ENCODE measurements at regions not wholly inside any gene's neighbourhood (a gene's known extent, or its start where the extent isn't known, plus 50 kb on each side); places are given as distances from the start of the nearest gene placed in this dataset.
"Not testable (repeated sequence)": the region's sequence is repeated elsewhere in the genome, so short reads cannot be mapped to it uniquely, and the experiment has no call there.

DNA sequence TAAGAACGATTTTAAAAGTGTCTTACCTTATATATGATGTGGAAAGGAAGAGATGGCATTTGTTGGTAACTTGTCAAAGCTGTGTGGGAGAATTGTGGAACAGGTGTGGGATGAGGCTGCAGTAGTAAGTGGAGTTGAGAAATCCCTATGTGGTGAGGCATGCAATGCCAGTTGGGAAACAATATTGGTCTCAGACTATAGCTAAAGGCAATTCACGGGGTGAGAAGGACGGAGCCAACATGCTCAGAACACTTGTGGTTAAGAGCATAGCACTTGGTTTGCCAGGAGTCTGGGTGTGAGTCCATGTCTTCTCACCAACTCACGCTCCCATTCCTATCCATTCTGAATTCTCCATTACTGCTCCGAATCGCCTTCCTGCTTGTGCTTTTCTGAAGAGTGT is 615.6 kb upstream of the ADAMTS9 start:
- no peak for DNase-seq (ENCODE audit: low read depth)

DNA sequence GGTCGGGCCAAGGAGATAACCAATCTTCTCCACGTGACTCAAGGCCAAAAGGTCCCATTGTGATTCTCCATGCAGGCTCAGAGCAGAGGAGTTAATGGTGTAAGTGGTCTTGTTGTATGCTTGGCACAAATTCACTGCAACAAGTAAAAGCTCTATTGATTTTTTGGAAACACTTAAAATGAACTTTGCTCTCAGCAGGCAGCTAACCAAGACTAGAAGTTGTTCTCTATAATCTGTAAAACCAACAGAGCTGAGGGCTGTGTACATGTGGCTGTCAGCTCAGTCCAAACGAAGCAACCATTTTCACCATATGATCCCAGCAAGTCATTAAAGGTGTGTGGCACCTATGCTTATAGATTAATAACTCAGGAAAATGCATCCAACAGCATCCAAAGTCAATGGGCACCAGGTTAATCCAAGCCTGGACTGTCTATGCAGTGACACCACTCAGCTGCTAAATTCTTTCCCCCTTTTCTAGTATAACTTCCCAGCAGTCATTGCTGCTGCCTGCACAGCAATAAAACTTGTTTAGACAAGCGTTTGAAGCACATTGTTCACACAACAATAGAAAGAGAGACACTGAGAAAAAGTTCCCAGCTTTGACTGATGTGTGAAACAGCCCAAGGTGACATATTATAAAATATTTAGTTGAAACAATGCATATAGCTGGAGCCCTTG is 603.8 kb upstream of the ADAMTS9 start:
- DNase-seq (ENCODE audit: low read depth), result no peak

DNA sequence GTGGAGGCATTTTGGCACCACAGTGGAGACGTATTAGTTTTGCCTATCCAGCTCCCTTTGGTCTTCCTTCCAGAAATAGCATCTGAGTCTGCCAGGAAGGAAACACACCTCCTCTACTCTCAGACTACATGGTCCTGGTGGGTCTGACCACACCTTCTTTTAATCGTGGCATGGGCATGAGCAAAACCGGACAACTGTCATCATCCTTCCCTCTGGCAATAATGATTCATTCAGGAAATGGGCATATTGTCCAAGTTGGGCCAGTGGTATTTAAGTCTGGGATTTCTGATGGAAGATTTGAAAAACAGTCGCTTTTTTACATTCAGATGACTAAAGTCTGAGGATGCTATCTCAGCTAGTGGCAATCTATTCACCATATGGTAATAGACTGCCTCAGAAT is 601.0 kb upstream of the ADAMTS9 start:
- no peak for DNase-seq (ENCODE audit: low read depth)

DNA sequence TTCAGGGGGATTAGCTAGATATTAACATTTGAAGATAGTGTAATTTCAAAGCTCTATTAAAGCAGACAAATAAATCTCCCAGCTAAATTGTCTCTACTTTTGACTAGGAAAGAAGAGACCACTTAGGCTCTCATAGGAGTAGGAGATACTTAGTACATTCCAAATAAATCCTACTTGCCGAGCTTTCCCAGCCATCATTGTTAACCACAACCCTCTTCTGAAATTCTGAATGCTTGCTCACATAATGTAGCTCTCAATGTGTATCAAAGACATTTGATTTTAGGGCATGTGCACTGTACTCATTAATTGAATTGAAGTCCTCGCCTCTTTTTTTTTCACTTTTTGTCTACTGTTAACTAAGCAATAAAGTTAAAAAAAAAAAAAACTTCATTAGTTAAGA is 598.2 kb upstream of the ADAMTS9 start:
- no peak for DNase-seq (ENCODE audit: low read depth)

DNA sequence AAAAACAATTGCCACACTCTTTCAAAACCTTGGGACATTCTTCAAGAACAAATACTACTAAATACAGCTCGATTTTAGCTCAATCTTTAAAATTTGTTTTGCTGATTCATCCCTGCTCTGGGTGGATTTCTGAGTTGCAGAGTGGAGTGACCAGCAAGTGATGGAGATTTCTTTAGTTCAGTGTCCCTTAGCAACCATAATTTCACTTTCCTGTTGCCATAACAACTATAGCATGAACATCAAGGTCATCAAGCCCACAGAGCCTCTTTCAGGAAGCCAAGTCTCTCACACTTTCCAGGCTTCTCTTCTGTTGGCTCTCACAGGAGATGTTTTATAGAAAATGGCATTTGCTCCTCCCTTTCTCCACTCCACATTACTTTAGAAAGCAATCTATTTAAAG is 597.2 kb upstream of the ADAMTS9 start:
- no peak for DNase-seq (ENCODE audit: low read depth)

DNA sequence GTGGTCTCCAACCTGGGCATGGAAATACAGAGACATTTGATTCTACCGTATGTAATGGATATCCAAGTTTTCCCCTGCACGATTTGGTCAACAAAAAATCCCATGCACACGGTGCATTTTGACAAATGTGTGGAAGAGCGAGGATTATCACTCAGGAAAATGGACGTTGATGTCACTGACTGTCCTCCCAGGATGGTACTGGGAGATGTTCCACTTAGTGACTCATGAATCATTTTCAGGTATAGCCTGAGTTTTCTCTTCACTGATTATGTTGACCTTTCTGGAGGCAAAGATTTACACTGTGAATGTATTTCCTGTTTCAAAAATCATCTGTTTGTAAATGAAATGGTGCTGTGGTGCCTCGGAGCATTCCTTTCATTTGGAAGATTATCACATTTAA is 596.7 kb upstream of the ADAMTS9 start:
- DNase-seq (ENCODE audit: low read depth), result no peak

DNA sequence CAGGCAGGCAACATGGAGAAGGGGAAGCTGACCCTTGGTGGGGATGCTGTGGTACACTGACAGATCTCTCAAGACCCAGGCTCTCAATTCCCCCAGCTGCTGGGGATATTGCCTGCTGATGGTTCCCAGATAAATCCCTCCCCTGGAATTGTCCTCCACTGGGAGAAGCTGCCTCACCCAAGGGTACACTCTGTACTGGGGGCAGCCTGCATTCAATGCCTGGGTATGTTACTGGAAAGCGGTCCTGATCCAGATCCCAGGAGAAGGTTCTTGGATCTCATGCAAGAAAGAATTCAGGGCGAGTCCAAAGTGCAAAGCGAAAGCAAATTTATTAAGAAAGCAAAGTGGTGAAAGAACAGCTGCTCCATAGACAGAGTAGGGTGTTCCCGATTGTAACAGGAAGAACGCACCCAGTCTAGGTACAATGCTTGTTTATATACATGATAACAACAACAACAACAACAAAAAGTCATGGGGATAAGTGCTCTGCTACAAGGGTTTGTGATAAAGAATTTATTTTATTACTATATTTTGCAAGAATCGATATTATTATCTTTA is 591.5 kb upstream of the ADAMTS9 start:
- DNase-seq (ENCODE audit: low read depth), result no peak

DNA sequence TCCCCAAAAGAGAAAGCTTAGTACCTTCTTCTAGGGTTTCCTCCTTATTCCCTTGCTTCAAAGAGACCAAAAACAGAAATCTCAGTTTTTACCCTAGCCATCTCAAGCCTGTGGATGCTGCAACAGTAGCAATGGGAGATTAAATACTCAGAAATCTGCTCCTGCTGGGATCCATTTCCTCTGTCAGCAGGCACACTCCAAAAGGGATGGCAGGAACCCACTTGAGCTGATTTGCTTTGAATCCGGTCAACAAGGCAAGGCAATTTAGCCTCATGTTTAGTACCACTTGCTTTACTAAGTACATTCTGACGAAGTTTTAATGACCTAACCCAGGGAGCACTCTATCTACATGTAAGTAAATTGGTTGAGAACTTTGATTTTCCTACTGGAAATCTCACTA is 590.0 kb upstream of the ADAMTS9 start:
- no peak for DNase-seq (ENCODE audit: low read depth)

DNA sequence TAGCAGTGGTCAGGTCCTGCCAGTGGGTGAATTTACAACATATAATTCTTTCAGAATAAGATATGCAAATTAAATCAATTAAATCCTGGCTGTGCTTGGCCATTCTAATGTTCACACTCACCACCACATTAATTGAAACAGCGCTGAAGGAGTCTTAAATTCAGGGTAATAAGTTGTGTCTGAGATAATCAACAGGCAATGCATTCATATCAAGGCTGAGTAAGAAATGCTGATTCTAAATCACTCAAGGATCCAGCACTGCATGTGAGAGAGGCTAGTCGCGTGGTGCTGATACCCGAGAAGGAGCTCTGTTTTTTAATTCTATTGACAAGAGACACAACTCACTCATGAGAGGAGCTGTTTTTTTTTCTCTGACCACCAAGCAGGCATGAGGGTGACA is 588.8 kb upstream of the ADAMTS9 start:
- DNase-seq (ENCODE audit: low read depth), result no peak

DNA sequence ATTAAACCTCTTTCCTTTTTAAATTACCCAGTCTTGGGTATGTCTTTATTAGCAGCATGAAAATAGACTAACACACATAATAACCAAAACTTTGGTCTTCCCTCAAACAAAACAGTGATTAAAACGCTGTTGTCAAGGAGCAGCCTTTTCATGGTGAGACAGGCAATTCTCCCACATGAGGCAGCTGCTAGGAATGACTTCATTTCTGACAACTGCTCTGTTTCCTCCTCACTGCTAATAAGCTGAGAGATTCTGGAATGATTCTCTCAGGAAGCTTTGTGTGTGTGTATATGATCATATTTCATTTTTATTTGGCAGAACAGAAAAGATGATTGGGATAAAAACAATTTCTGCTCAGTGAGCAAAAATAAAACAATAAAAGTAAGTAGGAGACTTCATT is 580.6 kb upstream of the ADAMTS9 start:
- DNase-seq (ENCODE audit: low read depth), result no peak

DNA sequence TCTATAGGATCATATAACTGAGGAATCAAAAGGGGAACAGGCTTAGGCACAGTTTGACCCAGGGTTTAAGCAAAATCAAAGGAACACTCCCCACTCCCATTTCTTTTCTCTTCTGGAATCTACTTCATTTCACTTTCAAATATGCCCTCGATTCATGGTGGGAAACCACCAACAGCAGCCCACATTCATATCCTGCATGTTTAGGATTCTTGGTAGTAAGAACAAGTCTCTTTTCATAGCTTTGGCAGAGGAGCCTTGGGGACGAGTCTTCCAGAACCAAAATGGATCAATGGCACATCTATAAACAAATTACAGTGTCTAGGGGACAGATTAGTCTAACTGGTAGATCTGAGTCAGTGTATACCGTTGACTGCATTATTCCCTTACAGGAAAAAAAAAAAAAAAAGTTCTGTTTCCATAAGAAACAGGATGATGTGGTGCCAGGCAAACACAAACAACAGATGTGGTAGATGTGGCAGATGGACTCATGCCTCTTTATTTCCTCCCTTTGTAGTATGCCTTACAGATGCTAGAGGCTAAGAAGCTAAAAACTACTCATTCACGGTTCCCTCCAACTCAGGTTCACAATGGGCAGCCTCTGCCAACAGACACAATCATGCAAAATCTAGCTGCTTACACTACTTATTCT is 578.3 kb upstream of the ADAMTS9 start:
- no peak for DNase-seq (ENCODE audit: low read depth)

DNA sequence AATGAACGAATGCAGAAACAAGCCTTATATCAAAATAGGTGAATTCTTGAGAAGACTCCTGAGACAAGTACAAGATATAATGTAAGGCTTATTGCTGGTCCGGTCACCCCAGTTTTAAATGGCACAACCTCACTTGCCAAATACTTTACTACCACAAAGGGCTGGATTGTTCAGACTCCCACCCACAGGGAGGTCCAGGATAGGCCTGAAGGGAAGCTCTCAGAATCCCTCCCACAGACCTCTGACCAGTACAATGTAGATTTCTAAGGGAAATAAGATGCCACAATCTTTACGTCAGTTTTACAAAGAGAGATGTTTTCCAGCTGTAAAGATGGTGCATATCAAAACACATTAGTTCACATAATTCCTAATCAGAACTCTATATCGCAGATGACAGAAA is 577.7 kb upstream of the ADAMTS9 start:
- DNase-seq (ENCODE audit: low read depth), result no peak

DNA sequence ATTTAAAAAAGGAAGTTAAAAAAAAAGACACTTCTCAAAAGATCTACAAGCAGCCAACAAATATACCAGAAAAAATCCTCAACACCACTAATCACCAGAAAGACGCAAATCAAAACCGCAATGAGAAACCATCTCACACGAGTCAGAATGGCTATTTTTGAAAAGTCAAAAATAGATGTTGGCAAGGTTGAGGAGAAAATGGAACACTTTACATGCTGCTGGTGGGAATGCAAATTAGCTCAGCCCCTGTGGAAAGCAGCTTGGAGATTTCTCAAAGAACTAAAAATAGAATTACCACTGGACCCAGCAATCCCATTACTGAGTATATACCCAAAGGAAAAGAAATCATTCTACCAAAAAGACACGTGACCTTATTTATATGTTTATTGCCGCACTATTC is 574.7 kb upstream of the ADAMTS9 start:
- DNase-seq (ENCODE audit: low read depth), result no peak

DNA sequence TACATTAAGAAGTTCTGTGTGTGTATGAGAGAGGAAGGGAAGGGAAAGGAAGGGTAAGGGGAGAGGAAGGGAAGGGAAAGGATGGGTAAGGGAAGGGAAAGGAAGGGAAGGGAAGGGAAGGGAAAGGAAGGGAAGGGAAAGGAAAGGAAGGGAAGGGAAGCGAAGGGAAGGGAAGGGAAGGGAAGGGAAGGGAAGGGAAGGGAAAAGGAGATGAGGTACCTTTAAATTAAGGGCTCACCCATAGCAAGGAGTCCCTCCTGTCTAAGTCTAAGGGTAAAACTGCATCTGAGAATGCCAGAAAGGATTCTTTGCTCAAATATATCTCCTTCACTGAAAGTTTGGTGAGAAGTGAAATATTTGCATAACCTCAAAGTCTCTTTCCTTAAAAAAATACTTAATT is 572.1 kb upstream of the ADAMTS9 start:
- no peak for DNase-seq (ENCODE audit: low read depth)

DNA sequence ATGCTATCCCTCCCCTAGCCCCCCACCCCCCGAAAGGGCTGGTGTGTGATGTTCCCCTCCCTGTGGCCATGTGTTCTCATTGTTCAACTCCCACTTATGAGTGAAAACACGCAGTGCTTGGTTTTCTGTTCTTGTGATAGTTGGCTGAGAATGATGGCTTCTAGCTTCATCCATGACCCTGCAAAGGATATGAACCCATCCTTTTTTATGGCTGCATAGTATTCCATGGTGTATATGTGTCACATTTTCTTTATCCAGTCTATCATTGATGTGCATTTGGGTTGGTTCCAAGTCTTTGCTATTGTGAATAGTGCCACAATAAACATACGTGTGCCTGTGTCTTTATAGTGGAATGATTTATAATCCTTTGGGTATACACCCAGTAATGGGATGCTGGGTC is 565.1 kb upstream of the ADAMTS9 start:
- not testable (repeated sequence) for DNase-seq (ENCODE audit: low read depth)

DNA sequence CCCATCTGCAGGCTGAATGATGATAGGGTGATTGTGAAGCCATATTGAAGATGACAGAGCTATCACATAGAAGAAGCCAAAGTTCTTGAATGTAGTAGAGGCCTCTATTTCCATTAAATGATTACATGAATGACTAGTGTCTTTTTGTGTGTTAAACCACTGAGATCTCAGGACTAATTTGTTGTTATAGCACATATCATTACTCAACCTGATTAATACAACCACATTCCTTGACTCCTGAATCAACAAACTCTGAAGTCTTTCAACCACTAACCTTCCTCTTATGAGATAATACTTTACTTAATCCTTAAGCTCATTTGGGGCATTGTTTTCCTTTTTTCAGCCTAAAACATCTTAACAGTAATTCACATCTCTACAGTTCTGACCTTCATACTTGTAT is 564.5 kb upstream of the ADAMTS9 start:
- no peak for DNase-seq (ENCODE audit: low read depth)

DNA sequence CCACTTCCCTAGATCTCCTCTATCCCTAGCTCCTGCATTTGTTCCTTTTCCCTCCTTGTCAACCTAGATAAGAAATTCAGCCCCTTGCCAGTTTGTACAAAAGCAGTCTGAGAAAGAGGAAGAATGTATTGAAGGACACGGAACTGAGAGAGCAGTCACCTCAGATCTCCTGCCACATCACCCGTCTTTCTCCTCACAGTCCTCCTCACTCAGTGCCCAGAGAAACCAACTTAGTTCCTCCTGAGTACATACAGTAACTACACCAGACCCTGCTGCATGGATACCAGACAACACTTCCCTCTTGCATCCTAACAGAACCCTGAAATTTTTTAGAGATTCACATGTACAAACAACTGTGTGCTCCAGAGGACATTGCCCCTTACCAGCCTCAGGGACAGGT is 563.6 kb upstream of the ADAMTS9 start:
- DNase-seq (ENCODE audit: low read depth), result no peak

DNA sequence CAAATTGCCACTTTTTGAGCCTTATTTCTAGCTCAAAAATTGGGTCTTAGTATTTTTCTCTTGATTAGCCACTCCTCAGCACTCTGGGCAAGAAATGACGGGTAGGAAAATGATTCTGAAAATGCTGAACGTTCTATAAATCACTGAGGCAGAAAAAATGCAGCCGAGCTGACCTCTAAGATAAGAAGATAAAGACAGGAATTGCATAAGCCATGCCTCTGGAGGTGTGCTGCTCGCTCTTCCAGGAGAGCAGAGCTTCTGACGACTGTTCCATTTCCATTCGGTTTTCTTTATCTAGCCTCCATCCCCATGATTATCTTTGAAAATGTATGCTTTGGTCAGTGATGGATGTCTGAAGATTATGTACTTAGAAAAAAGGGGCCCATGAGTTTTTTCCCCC is 558.8 kb upstream of the ADAMTS9 start:
- no peak for DNase-seq (ENCODE audit: low read depth)

DNA sequence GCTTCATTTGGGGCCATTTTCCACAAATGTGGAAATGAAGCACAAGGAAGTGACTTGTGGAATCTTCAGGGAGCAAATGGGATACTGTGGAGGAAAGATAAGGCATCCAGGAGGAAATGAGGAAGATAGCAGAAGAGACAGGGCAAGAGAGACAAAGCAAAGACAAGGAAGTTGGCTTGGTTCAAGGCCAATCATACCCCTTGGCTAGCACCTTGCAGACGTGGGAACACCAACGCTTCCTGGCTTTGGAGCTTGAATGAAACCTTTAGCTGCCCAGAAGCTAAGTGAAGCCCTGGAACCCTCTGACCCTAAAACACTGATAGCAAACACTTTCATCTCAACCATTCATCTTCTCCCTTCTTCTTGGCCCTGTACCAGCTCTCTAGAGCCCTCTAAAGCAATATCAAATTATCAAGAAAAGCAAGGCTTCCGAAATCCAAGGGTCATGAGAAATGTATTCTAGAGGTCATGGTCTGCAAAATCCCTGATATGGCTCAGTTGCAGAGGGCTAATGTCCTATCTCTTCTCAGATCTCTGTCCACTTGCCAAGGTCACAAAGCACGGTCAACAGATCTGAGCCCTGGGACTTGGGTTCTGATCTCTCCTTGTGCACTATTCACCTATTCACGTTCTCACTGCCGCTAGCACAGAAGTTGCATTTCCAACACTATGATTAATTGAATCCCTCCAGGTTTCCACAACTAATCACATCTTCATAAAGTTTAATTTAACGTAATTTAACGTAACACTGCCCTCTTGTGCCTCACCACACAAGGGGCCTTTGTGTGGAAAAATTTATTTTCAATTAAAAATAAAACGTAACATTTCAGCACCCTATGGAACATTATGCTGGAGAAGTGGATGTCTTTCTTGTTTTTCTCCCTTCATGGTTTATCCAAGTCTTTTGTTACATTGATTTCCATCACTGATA is 557.6 kb upstream of the ADAMTS9 start:
- DNase-seq (ENCODE audit: low read depth), result no peak

DNA sequence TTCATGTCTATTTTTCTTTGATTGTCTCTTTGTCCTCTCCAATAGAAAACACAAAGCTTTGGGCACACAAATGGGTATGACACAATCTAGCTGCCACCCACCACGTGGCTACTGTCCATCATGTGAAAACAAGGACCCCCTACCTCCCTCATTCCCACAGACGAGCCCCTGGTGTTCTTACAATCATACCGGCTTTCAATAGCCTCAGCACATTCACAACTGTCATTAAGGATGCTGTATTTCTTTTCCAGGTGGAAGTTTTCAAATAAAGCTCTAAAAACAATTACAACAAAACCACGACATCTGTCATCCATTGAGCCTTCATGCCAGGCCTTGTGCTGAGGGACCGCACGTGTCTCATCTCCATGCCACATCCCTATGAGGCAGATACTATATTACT is 552.6 kb upstream of the ADAMTS9 start:
- no peak for DNase-seq (ENCODE audit: low read depth)

DNA sequence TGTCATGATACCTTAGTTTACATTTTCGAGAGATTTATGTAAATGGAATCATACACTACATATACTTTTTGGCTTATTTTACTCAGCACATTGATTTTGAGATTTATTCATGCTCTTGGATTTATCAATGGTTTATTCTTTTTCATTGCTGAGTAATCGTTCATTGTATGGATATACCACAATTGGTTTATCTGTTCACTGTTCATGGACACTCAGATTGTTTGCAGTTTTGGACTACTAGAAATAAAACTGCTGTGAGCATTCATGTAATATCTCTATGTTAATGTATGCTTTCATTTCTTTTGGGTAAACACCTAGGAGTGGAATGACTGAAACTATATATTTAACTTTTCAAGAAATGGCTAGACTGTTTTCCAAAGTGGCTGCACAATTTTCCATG is 550.9 kb upstream of the ADAMTS9 start:
- no peak for DNase-seq (ENCODE audit: low read depth)

DNA sequence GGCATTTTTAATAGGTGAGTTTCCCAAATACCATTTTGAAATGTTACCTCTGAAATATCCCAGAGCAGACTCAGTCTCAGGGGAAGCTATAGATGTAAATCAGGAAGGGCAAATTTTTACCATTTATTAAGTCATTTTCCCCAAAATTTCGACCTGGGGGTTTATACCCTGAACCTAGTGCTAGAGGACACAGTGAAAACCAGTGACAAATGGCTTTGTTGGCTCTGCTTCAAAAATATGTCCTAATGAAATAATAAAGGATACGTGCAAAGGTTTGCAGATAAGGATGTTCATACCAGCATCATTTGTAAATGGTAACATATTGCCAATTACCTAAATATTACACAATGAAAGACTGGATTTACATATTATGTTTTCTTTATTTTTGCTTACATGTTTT is 546.7 kb upstream of the ADAMTS9 start:
- DNase-seq (ENCODE audit: low read depth), result no peak

DNA sequence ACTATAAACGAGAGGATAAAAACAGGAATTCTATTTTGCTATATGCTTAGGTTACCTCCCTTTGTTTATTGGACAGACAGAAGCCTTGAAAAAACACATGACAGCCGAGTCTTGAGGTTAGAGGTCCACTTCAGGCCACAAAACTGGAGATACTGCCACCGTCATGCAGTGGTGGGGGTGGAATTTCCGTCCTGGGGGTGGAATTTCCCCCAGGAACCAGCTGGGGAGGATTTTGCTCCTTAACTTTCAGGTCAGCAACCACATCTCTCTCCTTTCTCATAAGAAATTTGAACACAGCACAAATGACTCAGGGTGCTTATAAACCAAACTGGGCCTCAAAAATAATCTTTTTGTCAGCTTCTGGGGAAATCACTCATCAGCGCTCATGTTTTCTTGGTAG is 545.8 kb upstream of the ADAMTS9 start:
- no peak for DNase-seq (ENCODE audit: low read depth)

Data from GM04504 (cell line).